HG03442 (cell line): ENCODE measurements at regions not wholly inside any gene's neighbourhood (a gene's known extent, or its start where the extent isn't known, plus 50 kb on each side); places are given as distances from the start of the nearest gene placed in this dataset.
"Not testable (repeated sequence)": the region's sequence is repeated elsewhere in the genome, so short reads cannot be mapped to it uniquely, and the experiment has no call there.

Experiments used
- ATAC-seq: cut with Tn5 transposase; IDR thresholded peaks from one replicate; pipeline ENCODE4 v1.9.1; 2021; ENCODE audit warnings: mild to moderate bottlenecking, moderate library complexity; ENCODE audit not compliant: unreplicated experiment

DNA sequence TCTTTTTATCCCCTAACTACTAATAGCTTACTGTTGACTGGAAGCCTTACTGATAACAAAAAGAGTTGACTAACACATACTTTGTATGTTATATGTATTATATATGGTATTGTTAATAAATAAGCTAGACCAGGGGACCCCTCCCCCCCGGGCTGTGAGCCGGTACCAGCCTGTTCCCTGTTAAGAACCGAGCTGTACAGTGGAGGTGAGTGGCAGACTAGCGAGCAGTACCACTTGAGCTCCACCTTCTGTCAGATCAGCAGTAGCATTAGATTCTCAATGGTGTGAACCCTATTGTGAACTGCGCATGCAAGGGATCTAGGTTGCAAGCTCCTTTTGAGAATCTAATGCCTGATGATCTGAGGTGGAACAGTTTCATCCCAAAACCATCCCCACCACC lies 377.0 kb downstream of the IPMK start:
- no peak for ATAC-seq

DNA sequence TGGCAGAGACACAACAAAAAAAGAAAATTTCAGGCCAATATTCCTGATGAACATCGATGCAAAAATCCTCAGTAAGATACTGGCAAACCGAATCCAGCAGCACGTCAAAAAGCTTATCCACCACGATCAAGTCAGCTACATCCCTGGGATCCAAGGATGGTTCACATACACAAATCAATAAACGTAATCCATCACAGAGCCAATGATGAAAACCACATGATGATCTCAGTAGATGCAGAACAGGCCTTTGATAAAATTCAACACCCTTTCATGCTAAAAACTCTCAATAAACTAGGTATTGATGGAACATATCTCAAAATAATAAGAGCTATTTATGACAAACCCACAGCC lies 382.1 kb downstream of the IPMK start:
- ATAC-seq = not testable (repeated sequence)

DNA sequence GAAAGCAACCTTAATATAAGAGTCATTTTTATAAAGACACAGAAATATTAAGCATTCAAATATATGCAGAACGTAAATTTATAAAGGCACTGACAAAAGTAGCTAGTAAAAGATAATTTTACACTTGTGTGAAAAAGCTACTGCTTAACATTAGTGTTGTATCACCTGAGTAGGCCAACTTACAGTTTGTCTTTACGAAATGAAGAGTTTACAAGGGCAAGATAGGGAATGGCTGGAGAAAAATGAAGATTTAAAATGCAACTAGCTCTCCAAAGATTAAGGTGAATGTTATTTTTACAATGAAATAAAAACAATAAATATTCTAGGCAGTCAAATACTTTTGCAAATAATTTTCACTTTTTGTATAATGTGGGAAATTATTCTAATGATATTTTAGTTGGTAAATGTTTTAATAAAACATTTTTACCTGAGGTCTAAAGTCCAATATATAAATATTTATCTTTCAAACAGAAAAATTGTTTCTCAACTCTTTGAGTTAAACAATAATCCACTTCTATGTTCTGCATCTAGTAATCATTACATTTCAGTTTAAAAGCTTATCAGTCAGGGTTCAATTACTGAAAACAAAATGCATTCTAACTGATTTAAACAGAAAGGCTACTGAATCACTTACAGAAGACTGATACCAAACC lies 382.6 kb downstream of the IPMK start:
- no peak for ATAC-seq

DNA sequence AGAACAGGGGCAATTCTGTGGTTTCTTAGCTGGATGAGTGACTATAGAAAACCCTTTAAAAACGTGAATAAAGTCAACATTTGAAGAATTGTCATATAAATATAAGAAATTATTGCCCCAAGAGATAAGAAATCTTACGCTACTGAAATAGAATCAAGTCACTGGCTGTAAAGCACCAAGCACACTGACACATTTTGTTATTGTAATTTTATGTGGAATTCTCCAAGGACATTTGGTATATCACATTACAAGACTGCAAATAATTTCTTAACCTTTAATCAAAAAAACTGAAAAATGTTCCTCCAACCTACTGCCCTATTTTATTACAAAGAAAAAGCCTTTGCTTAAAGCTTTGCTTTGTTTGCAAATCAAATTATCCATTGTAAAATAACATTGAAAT lies 383.3 kb downstream of the IPMK start:
- ATAC-seq = no peak

DNA sequence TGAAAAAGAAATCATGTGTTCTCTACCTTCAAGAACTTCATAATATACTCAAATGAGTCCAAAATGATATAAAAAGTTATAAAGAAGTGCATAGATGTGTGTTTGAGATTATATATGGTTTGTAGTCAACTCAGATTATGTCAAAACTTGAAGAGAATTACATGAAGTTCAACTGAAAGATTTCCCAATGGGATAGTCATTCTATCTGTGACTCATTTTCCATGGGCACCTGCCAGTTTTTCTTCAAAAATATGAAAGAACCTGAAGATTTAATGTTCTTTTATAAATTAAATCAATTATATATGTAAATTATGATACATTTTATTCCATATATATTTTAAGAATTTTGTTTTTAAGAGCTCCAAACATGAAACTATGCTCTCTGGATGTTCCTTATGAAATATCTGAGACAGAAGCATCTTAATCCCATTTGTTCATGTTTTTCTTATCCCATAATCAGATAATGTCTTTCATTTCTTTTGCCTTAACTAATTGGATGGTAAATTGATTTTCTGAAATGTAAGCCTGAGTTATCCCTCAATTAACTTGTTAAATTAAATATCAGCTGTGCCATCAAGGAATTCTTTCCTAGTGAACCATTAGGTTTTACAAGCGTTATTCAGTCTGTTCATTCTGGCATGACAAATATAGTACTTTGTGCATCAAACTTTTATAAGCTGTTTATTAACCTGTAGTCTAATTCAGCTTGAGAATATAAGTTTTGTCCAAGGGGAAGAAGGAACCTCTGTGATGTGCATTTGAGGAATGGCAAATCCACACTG lies 387.1 kb downstream of the IPMK start:
- ATAC-seq = no peak

DNA sequence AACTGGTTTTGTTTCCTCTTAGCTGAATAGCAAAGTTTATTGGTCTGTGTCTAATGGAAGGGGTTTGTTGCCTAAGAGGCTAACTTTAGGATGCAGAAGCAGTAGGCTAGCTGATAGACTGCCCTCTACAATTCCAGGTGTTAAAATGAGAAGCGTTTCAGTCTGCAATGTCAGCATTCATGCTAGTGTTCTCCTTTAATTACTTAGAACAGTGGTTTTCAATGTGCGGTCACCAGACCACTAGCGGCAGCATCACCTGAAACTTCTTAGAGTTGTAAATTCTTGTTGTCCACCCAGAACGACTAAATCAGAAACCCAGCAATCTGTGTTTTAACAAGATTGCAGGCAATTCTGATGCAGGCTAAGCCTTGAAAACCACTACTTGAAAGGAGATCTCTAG lies 392.9 kb downstream of the IPMK start:
- ATAC-seq = no peak

DNA sequence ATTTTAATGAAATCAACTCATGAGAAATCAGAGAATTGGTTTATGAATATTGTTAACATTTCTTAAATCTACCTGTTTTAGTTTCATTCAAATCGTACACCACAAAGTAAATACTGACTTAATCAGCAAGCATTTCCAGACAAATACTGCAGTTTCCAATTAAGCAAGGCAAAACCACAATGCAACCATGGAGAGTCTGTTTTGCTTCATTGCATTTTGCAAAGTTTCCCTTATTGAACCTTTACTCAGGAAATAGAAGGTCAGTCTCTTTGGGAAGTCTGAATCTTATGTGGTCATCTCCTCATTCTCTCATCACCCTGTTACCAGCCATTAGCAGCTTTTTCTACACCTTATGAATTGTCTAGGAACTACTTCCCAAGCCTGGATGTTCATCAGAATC lies 400.5 kb downstream of the IPMK start:
- no peak for ATAC-seq

DNA sequence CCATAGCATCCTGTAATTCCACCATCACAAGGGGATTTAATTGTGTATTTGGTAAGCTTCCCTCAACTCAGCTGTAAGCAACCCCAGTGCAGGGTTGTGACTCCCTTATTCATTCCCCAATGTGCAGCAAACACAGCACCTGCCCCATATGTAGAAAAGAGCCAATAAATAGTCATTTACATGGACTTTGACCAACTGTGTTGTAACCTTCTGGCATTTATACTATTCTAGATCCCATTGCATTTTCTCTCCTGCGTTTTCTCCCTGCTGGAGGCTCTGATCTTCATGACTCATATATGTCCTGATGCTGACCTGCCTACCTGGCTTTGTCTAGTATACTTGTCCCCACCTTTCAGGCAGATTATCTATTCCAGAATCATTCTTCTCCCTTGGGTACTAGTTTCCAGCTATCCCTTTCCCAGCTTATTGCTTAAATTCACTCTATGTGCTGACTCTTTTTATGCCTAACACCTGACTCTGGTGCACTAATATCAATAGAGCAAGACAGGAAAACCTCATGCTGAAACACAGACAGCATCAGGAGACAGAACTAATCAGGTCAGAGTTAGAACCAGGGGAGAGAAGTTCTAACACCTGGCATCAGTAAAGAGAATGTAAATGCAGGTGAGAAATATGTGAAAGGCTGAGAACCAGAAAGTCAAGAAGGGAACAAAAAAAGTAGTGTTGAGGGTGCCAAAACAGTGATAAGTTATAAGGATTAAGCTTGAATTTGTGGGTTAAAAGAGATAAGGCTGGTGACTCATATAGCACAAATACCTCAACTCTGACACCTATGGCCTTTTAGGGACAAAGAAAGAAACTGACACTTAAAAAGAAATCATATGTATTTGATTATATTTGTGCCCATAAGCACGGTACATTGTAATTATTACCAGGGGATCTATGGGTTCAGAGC lies 402.7 kb downstream of the IPMK start:
- no peak for ATAC-seq

DNA sequence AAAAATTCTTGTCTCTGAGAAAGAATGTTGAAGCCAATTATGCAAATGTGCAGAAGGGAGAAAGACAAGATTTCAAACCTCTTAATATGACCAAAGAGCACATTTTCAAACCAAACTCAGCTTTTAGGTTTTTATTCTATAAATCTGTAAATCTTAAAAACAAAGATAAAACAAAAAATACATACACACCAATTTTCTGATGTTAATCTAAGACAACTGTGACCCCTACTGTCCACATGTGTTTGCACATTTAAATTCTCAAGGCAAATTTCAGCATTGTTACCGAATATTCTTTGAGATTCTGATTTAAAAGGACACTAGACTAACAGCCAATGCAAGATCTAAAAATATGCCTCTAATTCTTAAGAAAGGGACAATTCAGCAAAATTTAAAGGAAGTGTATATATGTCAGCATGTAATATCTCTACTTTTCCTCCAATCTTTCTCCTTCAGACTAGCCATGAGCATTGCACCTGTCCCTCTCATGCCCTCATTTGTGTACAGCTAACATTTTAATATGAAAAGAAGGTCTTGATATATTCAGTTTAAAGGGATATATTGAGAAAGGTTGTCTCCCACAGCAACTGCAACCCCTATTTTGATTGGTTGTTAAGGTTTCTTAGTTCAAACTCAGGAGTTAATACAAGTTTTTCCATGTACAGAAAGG lies 417.9 kb downstream of the IPMK start:
- no peak for ATAC-seq

DNA sequence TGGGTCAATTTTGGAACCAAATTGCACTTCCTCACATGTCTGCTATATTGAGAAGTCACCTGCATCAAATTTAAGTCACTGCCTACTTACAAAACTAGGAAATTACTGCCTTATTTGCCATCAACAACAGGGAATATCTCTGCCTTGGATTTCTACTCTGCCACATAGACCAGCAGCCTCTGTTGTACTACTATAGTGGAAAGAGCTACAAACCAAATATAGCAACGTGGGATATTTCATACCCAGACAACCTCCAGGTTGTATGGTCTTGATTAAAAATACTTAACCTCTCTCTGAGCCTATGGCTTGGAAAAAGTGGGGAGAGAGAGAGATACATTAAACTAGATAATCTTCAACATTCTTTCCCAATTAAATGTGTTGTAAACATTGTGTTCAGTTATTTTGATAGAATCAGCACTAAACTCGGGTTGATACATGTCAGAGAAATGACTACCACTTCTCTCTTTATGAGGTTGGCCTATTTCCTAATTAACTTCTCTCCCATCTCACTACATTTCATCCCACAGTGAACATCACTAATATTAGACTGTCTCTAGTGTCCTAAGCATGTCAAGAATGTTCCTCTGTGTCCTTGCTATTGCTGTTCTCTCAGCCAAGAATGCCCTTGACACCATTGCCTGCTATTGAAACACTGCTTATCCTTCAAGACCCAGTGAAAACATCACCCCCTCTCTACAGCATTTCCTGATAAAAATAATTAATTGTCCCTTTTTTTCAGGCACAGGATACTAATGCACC lies 421.2 kb downstream of the IPMK start:
- ATAC-seq = no peak

DNA sequence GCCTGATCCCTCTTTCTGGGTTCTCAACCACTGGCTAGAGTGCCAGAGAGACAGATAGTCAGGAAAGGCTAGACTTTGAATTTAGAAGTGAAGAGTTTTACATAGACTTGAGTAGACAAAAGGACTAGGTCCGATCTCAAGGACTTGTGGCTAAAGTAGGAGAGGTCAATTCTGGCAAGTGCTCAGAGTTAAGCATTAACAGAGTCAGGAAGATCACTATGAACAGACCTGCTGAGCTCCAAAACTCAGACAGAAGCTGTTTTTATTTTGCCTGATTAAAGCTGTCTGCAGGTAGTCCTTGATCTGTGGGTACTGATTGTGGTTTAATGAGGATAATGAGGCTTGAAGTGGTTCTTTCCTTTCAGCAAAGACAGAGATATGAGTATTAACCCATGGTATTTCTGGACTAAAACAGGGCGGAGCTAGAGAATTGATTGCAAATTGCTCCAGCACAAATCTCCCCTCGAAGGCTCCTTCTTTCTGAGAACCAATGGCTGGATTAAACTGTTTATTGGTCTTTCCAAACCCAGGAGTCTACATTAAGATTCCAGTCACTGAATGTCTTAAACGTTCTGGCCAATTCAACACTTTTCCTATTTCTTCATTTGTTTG lies 423.2 kb downstream of the IPMK start:
- no peak for ATAC-seq

DNA sequence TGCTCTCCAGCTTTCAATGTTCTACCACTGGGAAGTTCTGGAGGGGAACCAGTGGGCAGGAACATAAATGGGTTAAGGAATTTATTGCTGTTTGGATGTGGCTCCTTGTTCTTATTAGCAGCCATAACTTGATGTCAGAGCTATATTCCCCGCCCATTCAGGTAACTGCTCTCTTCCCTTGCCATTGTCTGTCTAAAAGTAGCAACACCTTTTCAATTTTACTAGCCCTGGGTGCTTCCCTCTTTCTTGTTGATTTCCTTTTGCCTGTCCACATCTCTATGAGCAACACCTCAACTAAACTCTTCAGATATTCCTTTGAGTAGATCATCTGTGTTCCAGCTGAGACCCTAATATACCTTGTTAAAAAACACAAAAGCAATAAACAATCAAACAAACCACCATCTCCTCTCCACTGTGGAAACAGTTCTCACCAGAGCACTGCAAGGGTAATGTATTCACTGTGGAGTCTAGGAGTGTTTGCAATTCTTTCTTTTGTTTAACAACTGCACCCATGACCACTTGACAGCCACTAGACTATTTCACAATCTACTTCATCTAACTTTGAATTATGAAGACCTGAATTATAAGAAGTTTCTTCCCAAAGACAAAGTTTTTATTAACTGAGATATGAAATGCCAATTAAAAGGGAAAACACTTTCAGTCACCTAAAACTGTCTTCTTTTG lies 436.7 kb downstream of the IPMK start:
- ATAC-seq = no peak

DNA sequence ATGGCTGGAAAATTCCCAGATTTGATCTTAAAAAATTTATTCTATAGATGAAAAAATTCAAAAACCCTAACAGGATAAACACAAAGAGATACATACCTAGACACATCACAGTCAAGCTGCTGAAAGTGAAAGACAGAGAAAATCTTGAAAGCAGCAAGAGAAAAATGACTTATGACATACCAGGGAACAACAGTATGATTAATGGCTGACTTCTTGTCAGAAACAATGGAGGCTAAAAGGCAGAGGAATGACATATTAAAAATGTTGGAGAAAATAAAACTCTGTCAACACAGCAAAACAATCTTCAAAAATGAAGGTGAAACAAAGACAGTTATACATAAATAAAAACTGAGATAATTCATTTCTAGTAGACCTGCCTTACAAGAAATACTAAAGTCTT lies 442.7 kb downstream of the IPMK start:
- no peak for ATAC-seq

DNA sequence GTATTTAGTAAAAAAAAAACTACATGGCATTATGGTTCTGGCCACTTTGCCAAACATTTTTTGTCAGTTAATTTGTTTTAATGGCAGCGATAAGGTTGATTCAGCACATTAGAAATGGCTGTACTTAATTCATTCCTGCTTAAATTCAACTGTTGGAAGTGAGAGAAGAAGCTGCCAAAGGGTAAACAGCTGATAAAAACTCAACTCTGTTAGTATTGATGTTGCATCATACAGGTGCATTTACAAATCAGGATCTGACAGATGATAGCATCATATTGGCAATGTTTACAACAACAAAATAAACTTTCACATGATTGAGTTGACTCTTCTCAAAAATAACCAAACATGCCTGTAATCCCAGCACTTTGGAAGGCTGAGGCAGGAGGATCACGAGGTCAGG lies 444.3 kb downstream of the IPMK start:
- ATAC-seq = no peak

DNA sequence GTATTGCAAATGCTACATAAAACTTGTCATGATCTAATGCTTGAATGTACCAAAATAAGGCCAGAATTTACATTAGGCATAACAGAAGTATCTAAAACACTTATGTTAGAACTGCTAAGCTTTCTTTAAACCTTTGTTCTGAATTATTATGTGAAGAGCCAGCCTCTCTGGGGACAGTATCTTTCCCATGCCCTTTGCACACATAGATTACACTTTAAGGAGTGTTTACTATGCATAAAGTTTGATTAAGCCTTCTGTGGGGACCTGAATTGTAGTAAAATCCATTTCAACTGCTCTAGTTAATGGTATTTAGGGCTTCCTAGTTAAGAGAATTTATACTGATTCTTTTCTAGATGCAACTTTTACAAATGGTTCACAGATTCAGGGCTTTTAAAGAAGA lies 444.7 kb downstream of the IPMK start:
- ATAC-seq = no peak

DNA sequence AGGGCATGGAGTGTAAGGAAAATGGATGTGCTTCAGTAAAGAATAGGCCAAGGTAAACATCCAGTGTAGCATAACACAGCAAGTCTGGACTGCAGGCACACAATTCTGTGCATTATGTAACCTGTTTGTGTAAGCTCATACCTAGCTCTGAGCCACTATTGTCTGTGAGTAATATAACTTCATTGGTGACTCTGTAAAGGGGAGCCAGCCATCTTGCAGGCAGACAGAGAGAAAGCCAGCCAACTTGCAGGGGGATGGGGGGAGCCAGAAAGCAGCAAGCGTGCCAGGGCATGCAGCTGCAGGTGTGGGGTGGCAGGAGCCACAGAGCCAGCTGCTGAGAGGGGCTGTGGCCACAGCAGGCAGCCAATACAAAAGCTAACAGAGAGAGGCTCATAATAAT lies 449.2 kb downstream of the IPMK start:
- ATAC-seq = no peak

DNA sequence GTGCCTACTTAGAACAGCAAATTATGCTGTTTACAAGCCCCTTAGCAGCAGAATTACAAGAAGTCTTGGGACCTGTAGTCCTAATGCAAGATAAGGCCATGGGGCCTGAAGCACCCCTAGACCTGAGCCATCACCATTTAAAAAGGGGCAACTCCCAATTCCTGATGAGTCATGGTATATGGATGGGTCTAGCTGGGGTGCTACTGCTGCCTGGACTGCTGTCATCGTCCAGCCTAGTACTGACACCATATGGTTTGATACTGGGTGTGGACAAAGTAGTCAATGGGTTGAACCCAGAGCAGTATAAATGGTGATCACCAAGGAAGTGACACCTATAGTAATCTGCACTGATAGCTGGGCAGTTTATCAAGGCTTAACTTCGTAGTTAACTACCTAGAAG lies 450.0 kb downstream of the IPMK start:
- no peak for ATAC-seq

DNA sequence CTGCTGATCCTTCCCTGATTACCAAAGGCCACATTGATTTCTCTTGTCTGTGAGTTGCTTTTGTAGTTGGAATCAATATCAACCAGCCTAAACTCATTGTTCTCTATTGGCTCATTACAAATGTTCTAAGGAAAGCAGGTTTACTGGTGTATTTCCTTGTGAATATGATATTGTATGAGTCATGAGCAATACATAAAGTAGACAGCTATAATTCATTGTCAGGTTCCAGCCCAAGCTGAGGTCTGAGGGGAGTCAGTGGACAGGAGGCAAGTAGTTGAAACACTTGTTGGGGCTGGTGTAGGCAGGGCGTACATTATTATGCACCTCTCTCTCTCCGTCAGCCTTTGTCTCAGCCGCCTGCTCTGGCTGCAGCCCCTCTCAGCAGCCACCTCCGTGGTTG lies 451.7 kb downstream of the IPMK start:
- no peak for ATAC-seq

DNA sequence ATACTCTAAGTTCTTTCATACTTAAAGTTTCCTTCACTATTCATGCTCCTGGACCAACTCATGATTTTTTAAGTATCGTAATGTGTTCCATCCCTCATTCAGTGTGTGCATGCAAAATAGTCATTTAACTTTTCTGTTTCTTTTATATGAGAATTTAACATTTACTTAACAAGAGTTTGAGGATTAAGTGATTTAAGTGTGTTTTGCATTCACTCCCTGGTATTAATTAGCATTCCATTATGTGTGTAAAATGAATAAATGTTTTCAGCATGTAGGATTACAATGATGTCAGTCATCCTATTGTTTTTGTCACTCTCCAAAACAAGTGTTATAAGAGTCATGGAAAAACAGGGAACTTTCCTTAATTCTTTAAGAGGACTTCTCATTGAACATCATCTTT lies 457.7 kb downstream of the IPMK start:
- no peak for ATAC-seq

DNA sequence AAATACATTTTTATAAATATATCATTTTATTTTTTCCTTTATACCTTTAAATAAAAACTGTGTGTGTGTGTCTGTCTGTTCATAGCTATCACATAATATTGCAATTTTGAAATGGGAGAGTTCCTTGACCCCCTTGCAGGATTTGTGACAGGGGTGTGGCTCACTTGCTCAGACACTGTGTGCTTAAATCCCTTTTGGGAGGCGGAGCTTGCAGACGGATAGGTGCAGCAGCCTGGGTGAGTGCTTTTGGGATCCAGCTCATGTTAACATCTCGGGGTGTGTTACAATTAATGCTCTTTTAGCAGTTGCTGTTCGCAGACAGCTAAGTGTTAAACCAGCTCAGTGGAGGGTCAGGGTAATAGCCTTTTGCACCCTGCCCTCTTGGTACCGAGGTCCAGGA lies 459.8 kb downstream of the IPMK start:
- no peak for ATAC-seq
